Stimulated activated CD4-positive, alpha-beta T cell treated with anti-CD3 and anti-CD28 coated beads, Interleukin-12 subunit alpha, Interleukin-12 subunit beta, amount 100 ng/mL, for 4 hours (primary cell): ENCODE measurements at regions not wholly inside any gene's neighbourhood (a gene's known extent, or its start where the extent isn't known, plus 50 kb on each side); places are given as distances from the start of the nearest gene placed in this dataset.

Experiments used
- DNase-seq: peaks from one replicate; pipeline ENCODE4 v3.0.0-alpha.2; 2020

- no peak for DNase-seq
Observed at GRCh38 chr15:77860071-77860691, 217.3 kb downstream of the TBC1D2B start.

DNA sequence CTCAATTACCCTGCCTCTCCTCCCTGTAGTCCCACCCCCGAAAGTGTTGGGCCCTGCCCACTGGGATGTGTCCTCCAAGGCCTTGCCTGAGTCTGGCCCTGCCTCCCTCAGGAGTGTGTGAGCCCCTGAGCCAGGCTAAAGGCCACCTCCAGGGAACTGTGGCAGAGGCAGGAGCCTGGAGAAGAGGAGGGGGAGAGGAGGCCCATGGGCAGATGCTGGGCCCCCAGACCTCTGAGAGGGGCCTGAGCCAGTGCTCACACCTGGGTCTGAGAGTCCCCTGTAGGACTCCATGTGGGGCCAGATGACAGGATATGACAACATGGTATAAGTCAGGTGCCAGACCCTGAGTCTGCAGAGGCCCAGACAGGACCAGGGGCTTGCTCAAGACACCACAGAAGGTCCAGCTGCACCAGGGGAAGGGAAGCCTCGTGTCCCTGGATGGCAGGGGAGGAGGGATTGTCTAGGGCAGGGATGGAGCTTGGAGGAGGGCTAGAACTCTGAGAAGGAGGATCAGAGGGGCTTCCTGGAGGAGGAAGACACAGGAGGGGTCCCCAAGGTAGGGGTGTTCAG lies 217.9 kb downstream of the TBC1D2B start:
- DNase-seq = no peak

DNA sequence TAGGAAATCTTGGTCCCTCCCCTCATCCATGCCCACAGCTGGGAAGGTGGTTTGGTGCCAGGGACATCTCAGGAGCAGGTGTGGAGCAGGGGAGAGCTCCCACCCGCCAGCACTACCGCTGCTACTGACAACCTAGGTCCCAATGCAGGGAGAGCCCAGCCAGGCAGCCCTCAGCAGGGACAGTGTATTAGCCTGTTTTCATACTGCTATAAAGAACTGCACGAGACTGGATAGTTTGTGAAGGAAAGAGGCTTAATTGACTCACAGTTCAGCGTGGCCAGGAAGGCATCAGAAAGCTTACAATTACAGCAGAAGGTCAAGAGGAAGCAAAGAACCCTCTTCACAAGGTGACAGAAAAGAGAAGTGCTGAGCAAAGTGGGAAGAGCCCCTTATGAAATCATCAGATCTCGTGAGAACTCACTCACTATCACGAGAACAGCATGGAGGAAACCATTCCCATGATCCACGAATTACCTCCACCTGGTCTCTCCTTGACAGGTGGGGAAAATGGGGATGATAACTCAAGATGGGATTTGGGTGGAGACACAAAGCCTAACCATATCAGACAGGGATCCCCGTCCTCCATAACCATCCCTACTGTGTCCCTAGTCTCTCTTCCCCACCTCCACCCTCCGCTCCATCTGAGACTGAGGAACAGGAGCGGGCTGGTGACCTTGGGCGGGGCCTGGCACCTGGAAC lies 218.6 kb downstream of the TBC1D2B start:
- no peak for DNase-seq

GRCh38 chr15:77857419-77857818 lies 220.1 kb downstream of the TBC1D2B start:
- no peak for DNase-seq

GRCh38 chr15:77856705-77857346 lies 220.7 kb downstream of the TBC1D2B start:
- no peak for DNase-seq

DNA sequence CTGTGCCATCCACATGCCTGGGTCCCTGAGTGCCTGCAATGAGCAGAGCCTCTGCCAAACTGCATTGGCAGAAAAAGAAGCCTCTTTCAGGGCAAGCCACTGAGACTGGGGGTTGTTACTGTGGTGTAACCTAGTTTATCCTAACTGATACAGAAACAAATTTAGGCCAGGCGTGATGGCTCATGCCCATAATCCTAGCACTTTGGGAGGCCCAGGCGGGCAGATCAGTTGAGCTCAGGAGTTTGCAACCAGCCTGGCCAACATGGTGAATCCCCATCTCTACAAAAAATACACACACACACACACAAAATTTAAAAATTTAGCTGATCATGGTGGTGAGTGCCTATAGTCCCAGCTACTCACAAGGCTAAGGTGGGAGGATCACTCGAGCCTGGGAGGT lies 221.6 kb downstream of the TBC1D2B start:
- DNase-seq = no peak

GRCh38 chr15:77854980-77855379 lies 222.3 kb upstream of the LINGO1 start:
- DNase-seq = no peak

- no peak for DNase-seq
Observed at GRCh38 chr15:77853910-77854309, 221.2 kb upstream of the LINGO1 start.

- DNase-seq = no peak
Observed at GRCh38 chr15:77853008-77853328, 220.3 kb upstream of the LINGO1 start.

GRCh38 chr15:77852241-77853007 lies 219.7 kb upstream of the LINGO1 start:
- DNase-seq = no peak

DNA sequence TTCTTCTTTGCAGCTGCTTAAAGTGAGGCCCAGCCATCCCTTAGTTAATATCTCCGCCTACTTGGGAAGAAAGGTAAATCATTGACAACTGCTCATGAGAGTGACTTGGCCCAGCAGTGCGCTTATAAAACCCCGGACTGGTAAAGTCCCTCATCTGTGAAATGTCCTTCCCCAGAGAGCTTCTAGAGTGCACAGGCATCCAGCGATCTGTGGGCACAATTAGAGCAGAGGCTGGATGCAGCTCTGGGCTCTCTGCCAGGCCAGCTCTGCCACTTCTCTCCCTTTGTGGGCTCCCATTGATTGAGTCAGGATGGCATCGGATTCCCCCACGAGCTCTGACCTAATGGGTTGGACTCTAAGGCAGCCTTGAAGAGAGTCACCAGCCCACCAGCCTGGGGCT lies 219.0 kb upstream of the LINGO1 start:
- DNase-seq = no peak

DNA sequence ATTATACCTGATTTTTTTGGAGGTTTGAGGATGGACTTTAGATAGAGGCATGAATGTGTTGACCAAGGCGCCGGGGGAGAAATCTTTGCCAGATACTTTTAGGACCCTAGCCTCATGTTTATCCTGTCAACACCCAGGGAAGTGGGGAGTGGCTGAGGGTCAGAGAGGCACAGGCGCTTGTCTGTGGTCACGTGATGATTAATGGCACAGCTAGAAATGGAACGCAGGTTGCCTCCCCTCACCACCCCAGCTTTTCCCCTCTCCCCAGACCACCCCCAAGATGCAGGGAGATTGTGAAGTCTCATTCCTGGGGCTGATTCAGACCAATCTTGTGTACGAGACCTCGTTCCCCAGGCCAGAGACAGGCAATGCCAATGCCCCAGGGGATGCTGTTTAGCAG lies 218.4 kb upstream of the LINGO1 start:
- DNase-seq = no peak

- DNase-seq = no peak
Observed at GRCh38 chr15:77846986-77847385, 214.3 kb upstream of the LINGO1 start.

DNA sequence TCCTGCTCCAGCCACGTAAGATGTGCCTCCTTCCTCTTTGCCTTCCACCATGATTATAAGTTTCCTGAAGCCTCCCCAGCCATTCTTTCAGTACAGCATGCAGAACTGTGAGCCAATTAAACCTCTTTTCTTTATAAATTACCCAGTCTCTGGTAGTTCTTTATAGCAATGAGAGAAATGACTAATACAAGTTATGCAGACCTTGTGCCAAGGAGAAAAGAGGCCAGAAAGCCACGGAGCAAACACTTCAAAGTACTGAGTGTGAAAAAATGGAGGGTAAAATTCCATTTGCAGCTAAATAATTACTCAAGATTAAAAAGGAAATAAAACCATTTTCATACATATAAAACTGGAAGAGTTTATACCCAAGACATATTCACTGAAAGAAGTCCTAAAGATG lies 213.6 kb upstream of the LINGO1 start:
- DNase-seq = no peak

- no peak for DNase-seq
Observed at GRCh38 chr15:77844798-77845446, 212.2 kb upstream of the LINGO1 start.

DNA sequence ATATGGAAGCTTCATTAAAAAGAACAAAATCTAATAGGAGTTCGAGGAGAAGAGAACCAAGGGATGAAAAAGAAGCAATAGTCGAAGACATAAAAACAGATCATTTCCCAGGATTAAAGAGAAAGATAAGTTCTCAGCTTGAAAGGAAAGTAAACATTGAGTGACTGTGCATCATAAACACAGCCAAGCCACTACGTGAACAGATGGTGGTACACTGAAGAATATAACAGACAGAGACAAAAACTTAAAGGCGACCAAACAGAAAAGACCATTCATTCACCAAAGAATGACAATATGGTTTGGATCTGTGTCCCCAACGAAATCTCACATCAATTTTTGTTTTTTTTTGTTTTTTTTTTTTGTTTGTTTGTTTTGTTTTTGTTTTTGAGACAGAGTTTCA lies 210.8 kb upstream of the LINGO1 start:
- DNase-seq = no peak

GRCh38 chr15:77840991-77841775 lies 208.5 kb upstream of the LINGO1 start:
- no peak for DNase-seq

GRCh38 chr15:77839970-77840905 lies 207.5 kb upstream of the LINGO1 start:
- DNase-seq = no peak

GRCh38 chr15:77839456-77839855 lies 206.7 kb upstream of the LINGO1 start:
- DNase-seq = no peak

GRCh38 chr15:77838595-77838994 lies 205.9 kb upstream of the LINGO1 start:
- DNase-seq = no peak

DNA sequence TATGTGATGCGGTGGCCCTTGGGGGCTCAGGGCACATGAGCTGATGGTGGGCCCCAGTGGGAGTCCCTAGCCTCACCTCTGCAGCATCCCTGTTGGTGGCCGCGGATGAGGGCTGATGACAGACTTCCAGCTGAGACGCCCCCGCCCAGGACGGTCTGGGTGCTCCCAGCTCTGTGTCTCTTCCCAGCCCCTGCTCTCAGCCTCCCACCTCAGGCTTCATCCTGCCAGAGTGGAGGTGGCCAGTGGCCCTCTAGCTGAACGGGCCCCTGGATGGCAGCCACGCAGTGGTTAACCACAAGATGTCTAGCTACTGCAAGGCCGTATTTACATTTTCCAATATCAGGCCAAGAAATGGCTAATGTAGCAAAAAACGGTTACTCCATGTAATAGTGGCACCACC lies 205.3 kb upstream of the LINGO1 start:
- DNase-seq = no peak
